ENCODE measurements at regions not wholly inside any gene's neighbourhood (a gene's known extent, or its start where the extent isn't known, plus 50 kb on each side); places are given as distances from the start of the nearest gene placed in this dataset.

DNA sequence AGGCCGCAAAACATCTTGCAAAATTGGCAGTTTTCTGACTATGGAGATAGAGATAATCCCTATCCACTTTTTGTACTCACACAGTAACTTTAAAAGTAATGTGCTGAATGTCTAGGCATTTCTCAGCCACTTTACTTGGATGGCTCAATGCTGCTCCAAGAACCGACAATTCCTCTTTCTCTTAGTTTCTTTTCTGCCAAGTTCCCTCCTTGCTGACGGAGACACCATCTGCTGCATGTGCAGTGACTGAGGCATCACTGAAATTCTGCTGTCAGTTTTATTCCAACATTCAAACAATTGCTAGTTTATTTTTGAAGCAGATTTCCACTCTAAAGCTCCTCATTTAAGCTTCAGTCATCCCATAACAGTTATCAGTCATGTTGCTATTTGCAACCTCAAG lies 116.0 kb upstream of the RBMS3 start:
- no peak overlapping the region for H3K27ac ChIP-seq
- TF ChIP-seq ZFX (IDR thresholded peaks at IDR 0.05) = no peak
- TF ChIP-seq, protein P1, sequence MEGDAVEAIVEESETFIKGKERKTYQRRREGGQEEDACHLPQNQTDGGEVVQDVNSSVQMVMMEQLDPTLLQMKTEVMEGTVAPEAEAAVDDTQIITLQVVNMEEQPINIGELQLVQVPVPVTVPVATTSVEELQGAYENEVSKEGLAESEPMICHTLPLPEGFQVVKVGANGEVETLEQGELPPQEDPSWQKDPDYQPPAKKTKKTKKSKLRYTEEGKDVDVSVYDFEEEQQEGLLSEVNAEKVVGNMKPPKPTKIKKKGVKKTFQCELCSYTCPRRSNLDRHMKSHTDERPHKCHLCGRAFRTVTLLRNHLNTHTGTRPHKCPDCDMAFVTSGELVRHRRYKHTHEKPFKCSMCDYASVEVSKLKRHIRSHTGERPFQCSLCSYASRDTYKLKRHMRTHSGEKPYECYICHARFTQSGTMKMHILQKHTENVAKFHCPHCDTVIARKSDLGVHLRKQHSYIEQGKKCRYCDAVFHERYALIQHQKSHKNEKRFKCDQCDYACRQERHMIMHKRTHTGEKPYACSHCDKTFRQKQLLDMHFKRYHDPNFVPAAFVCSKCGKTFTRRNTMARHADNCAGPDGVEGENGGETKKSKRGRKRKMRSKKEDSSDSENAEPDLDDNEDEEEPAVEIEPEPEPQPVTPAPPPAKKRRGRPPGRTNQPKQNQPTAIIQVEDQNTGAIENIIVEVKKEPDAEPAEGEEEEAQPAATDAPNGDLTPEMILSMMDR (conservative IDR thresholded peaks at IDR 0.05) = no peak

DNA sequence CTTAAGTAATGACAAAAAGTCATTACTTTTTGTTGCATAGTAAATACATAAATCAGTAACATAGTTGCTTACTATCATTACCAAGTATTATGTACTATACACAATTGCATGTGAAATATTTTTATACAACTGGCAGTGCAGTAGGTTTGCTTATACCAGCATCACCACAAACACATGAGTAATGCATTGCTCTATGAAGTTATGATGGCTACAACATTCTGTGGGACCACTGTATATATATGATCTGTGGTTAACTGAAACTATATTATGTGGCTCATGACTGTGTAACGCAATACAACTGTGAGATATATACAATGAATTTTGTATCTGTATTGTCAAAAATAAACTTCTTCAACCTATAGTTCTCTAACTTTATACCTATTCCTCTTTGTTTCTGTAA lies 113.7 kb upstream of the RBMS3 start:
- no peak overlapping the region for H3K27ac ChIP-seq
- TF ChIP-seq, protein P1 (conservative IDR thresholded peaks at IDR 0.05) = no peak
- TF ChIP-seq ZFX (IDR thresholded peaks at IDR 0.05) = no peak

DNA sequence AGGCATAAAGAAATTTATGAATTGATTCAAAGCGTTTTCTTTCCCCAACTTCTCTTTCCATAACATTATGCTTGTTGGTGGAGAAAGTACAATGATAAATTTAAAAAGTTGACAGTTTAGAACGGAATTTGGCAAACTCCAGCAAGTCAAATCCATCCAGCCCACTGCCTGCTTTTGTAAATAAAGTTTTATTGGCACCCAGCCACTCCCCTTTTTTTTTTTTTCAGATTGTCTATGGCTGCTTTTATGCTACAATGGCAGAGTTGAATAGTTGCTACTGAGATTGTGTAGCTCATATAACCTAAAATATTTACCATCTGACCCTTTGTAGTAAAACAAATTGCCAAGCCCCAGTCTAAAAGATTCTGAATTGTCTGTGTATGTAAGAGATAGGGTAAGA lies 112.8 kb upstream of the RBMS3 start:
- H3K27ac ChIP-seq = no peak overlapping the region
- TF ChIP-seq, protein P1 (conservative IDR thresholded peaks at IDR 0.05) = no peak
- TF ChIP-seq ZFX (IDR thresholded peaks at IDR 0.05) = no peak

DNA sequence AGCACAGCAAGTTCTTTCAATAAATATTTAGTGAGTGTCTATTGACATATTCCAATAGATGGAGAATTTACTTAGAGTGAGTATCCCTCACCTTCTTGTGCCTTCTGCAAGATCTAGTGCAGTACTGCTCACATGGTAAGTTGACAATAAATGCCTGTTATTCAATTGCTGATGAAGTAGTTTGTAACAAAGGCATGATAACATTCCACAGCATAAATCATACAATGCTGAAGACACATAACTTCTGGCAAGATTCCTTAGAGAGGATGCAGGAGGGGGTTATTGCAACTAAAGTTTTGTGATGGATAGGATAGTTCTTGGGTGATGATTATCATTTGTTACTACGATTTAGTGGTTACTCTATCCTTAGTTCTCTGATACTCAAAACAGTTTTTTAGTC lies 112.2 kb upstream of the RBMS3 start:
- H3K27ac ChIP-seq = no peak overlapping the region
- TF ChIP-seq, protein P1 (conservative IDR thresholded peaks at IDR 0.05) = no peak

DNA sequence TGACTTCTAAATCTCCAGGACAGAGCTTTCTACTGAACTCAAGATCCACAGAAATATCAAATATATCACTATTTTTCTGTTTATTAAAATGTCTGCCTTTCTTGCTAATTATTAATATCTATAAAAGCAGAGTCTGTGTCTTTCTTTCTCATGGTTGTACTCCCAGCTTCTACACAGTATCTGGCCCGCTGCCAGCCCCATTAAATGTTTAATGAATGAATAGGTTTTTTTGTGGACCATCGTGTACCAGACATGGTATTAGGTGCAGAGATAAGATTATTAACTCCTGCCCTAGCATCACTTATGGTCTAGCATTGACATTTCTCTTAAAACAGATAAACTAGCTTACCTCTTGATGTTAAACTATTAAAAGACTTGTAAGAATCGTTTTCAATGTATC lies 111.4 kb upstream of the RBMS3 start:
- TF ChIP-seq, protein P1 (conservative IDR thresholded peaks at IDR 0.05) = no peak
- TF ChIP-seq ZFX (IDR thresholded peaks at IDR 0.05) = no peak
- H3K27ac ChIP-seq = no peak overlapping the region

DNA sequence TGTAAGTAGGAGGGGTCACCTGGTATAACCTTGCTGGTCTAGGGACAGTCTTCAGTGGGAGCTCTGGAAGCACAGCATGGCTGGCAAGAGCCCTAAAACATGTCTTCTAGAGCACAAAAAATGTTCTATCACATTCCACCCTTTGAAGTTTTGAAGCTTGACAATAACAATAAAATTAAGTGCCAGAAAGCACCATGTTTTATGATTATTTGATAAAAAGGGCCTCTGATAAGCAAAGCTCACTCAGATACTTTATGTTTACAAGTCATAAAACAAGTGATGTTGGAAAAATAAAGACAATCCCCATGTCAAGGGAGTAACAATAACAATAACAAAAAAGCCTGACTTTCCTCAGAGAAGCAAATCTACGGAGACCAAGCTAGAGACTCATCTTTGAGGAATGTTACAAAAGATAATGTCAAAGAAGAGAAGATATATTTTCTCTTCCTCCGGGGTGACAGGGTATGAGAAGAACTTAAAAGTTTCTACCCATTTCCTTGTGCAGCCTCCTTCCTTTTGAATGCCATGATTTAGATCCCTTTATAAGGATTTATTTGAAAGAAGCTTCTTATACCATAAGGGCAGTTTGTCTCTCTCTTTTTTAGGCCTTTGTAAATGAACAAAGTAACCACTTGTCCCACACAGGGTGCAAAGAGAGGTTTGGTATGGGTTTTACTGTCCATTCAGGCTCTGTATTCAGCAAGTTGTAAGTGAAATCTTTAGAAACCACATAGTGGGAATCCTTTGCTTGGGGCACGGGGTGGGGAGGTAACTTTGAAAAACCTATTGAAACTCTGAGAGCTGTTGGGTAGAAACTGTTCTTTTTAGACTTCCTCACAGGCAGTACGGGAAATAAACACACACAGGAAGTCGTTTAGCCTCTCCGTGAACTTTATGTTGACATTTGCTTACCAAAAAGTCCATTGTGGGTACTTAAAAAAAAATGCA lies 109.6 kb upstream of the RBMS3 start:
- no peak for TF ChIP-seq ZFX (IDR thresholded peaks at IDR 0.05)
- TF ChIP-seq, protein P1 (conservative IDR thresholded peaks at IDR 0.05) = no peak

DNA sequence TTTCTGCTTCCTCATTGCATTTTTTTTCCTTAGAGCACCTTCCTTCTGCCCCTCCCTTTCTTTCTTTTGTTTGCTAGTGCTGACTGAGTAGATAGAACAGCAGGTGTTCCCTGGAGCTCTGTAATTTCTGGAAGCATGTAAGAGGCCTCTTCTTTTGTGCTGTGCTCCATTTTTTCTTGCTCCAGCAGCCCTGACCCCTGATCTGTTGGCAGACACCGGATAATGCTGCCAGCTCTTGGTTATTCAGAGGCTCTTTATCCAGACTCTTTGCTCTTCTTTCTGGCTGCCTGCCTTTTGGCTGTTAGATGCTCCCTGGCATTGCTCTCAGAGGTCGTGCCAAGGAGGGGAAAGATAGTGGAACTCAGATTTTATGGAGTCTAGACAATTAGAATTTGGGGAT lies 104.4 kb upstream of the RBMS3 start:
- H3K27ac ChIP-seq = no peak overlapping the region
- TF ChIP-seq, protein P1 (conservative IDR thresholded peaks at IDR 0.05) = no peak
- TF ChIP-seq ZFX (IDR thresholded peaks at IDR 0.05) = no peak

More for the DNA sequence above, 109.6 kb upstream of the RBMS3 start:
- H3K27ac ChIP-seq = no peak overlapping the region
